ENCODE measurements at regions not wholly inside any gene's neighbourhood (a gene's known extent, or its start where the extent isn't known, plus 50 kb on each side); places are given as distances from the start of the nearest gene placed in this dataset.
"Not testable (repeated sequence)": the region's sequence is repeated elsewhere in the genome, so short reads cannot be mapped to it uniquely, and the experiment has no call there.

- Histone ChIP-seq H3K4me3 (ENCODE audit: low read length in 3 of 3) (no peak overlapping the region), H3K27me3 (ENCODE audit: control insufficient read depth, insufficient read depth, low read length) (no peaks in the 10 kb centered on the region), H3K27ac (ENCODE audit: low read depth in 2 of 2, low read length in 2 of 2) (no peak overlapping the region), H3K36me3 (ENCODE audit: control insufficient read depth in 2 of 3, insufficient read depth in 3 of 3, low read length in 3 of 3) (no peaks in the 10 kb centered on the region), H3K4me1 (ENCODE audit: control insufficient read depth in 2 of 3, insufficient read depth in 2 of 3, low read depth in 1 of 3, low read length in 3 of 3) (no peaks in the 10 kb centered on the region), H3K9me3 (ENCODE audit: control insufficient read depth in 2 of 3, insufficient read depth in 1 of 3, low read length in 3 of 3) (no peaks in the 10 kb centered on the region), H3K9ac (ENCODE audit: low read length in 3 of 3) (no peak overlapping the region)
- TF ChIP-seq CTCF (IDR thresholded peaks at IDR 0.05; ENCODE audit: borderline replicate concordance, extremely low read depth, insufficient read depth) = no peak
- no peak for FAIRE-seq
- peak in 1 of 5 donors; percentile 25 for DNase-seq
- intact Hi-C loops (cut with DNase I) = no loop called here
Observed at GRCh38 chr6:67433124-67433523, 1202.0 kb upstream of the ADGRB3 start.

- Histone ChIP-seq H3K27me3 (ENCODE audit: control insufficient read depth, insufficient read depth, low read length) (no peaks in the 10 kb centered on the region), H3K4me1 (ENCODE audit: control insufficient read depth in 2 of 3, insufficient read depth in 2 of 3, low read depth in 1 of 3, low read length in 3 of 3) (no peaks in the 10 kb centered on the region), H3K9me3 (ENCODE audit: control insufficient read depth in 2 of 3, insufficient read depth in 1 of 3, low read length in 3 of 3) (no peaks in the 10 kb centered on the region), H3K36me3 (ENCODE audit: control insufficient read depth in 2 of 3, insufficient read depth in 3 of 3, low read length in 3 of 3) (no peaks in the 10 kb centered on the region), H3K9ac (ENCODE audit: low read length in 3 of 3) (no peak overlapping the region), H3K27ac (ENCODE audit: low read depth in 2 of 2, low read length in 2 of 2) (no peak overlapping the region), H3K4me3 (ENCODE audit: low read length in 3 of 3) (no peak overlapping the region)
- DNase-seq (no peak), FAIRE-seq (no peak)
- no peak for TF ChIP-seq CTCF (IDR thresholded peaks at IDR 0.05; ENCODE audit: borderline replicate concordance, extremely low read depth, insufficient read depth)
- intact Hi-C loops (cut with DNase I) = no loop called here
Observed at GRCh38 chr6:67431076-67431475, 1204.0 kb upstream of the ADGRB3 start.

GRCh38 chr6:67426686-67427085 is 1208.4 kb upstream of the ADGRB3 start:
- DNase-seq; H3K9me3 ChIP-seq (ENCODE audit: control insufficient read depth in 2 of 3, insufficient read depth in 1 of 3, low read length in 3 of 3); intact Hi-C loops (cut with DNase I); H3K9ac ChIP-seq (ENCODE audit: low read length in 3 of 3); H3K4me3 ChIP-seq (ENCODE audit: low read length in 3 of 3); H3K27ac ChIP-seq (ENCODE audit: low read depth in 2 of 2, low read length in 2 of 2); FAIRE-seq; H3K4me1 ChIP-seq (ENCODE audit: control insufficient read depth in 2 of 3, insufficient read depth in 2 of 3, low read depth in 1 of 3, low read length in 3 of 3); H3K27me3 ChIP-seq (ENCODE audit: control insufficient read depth, insufficient read depth, low read length); H3K36me3 ChIP-seq (ENCODE audit: control insufficient read depth in 2 of 3, insufficient read depth in 3 of 3, low read length in 3 of 3): not testable (repeated sequence)

- no peak for TF ChIP-seq CTCF (IDR thresholded peaks at IDR 0.05; ENCODE audit: borderline replicate concordance, extremely low read depth, insufficient read depth)
- H3K4me3 ChIP-seq (ENCODE audit: low read length in 3 of 3) = no peak overlapping the region
- H3K4me1 ChIP-seq (ENCODE audit: control insufficient read depth in 2 of 3, insufficient read depth in 2 of 3, low read depth in 1 of 3, low read length in 3 of 3) = no peaks in the 10 kb centered on the region
- no peaks in the 10 kb centered on the region for H3K36me3 ChIP-seq (ENCODE audit: control insufficient read depth in 2 of 3, insufficient read depth in 3 of 3, low read length in 3 of 3)
- no peak overlapping the region for H3K27ac ChIP-seq (ENCODE audit: low read depth in 2 of 2, low read length in 2 of 2)
- H3K9ac ChIP-seq (ENCODE audit: low read length in 3 of 3) = no peak overlapping the region
- FAIRE-seq (no peak), DNase-seq (no peak)
- intact Hi-C loops (cut with DNase I) = no loop called here
- no peaks in the 10 kb centered on the region for H3K9me3 ChIP-seq (ENCODE audit: control insufficient read depth in 2 of 3, insufficient read depth in 1 of 3, low read length in 3 of 3)
- no peaks in the 10 kb centered on the region for H3K27me3 ChIP-seq (ENCODE audit: control insufficient read depth, insufficient read depth, low read length)
Observed at GRCh38 chr6:67412035-67412434, 1223.0 kb upstream of the ADGRB3 start.
